ENCODE measurements at regions not wholly inside any gene's neighbourhood (a gene's known extent, or its start where the extent isn't known, plus 50 kb on each side); places are given as distances from the start of the nearest gene placed in this dataset.

DNA sequence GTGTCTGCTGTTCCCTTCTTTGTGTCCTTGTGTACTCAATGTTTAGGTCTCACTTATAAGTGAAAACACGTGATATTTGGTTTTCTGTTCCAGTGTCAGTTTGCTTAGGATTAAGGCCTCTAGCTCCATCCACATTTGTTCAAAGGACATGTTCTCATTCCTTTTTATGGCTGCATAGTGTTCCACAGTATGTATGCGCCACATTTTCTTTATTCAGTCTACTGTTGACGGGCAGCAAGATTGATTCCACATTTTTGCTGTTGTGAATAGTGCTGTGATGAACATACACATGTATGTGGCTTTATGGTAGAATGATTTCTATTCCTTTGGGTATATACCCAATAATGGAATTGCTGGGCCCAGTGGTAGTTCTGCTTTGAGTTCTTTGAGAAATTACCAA, 122.7 kb upstream of the THBS1 start:
- DNase-seq: no peak
- no peak for TF ChIP-seq CTCF (IDR thresholded peaks at IDR 0.05)
- no peak overlapping the region for H3K4me3 ChIP-seq

GRCh38 chr15:39459548-39459947, 121.3 kb upstream of the THBS1 start:
- DNase-seq (no peak), ATAC-seq (no peak)
- H3K4me1 ChIP-seq: peaks cover 4% of the 10 kb centered on the region
- H3K4me3 ChIP-seq: no peak overlapping the region
- H3K27ac ChIP-seq: no peak overlapping the region
- no peaks in the 10 kb centered on the region for H3K9me3 ChIP-seq
- TF ChIP-seq CTCF (IDR thresholded peaks at IDR 0.05): no peak
- H3K27me3 ChIP-seq: no peaks in the 10 kb centered on the region
- no peaks in the 10 kb centered on the region for H3K36me3 ChIP-seq
- intact Hi-C loops (cut with DNase I): no loop called here

More for the DNA sequence above, 122.7 kb upstream of the THBS1 start:
- ATAC-seq: no peak
- peaks cover 4% of the 10 kb centered on the region for H3K4me1 ChIP-seq
- intact Hi-C loops (cut with DNase I): no loop called here
- no peaks in the 10 kb centered on the region for H3K9me3 ChIP-seq
- H3K36me3 ChIP-seq: no peaks in the 10 kb centered on the region
- H3K27ac ChIP-seq: no peak overlapping the region
- no peaks in the 10 kb centered on the region for H3K27me3 ChIP-seq

GRCh38 chr15:39460748-39461147, 120.1 kb upstream of the THBS1 start:
- ATAC-seq: no peak
- Histone ChIP-seq H3K27ac (no peak overlapping the region), H3K27me3 (no peaks in the 10 kb centered on the region), H3K36me3 (no peaks in the 10 kb centered on the region), H3K4me1 (peaks cover 5% of the 10 kb centered on the region), H3K9me3 (no peaks in the 10 kb centered on the region), H3K4me3 (no peak overlapping the region)
- DNase-seq: no peak
- intact Hi-C loops (cut with DNase I): no loop called here
- TF ChIP-seq CTCF (IDR thresholded peaks at IDR 0.05): no peak

GRCh38 chr15:39461536-39462130, 119.2 kb upstream of the THBS1 start:
- intact Hi-C loops (cut with DNase I): no loop called here
- H3K36me3 ChIP-seq: no peaks in the 10 kb centered on the region
- peaks cover 7% of the 10 kb centered on the region for H3K4me1 ChIP-seq
- H3K27ac ChIP-seq: no peak overlapping the region
- TF ChIP-seq CTCF (IDR thresholded peaks at IDR 0.05): no peak
- H3K9me3 ChIP-seq: no peaks in the 10 kb centered on the region
- H3K4me3 ChIP-seq: no peak overlapping the region
- no peaks in the 10 kb centered on the region for H3K27me3 ChIP-seq
- DNase-seq (no peak), ATAC-seq (no peak)

DNA sequence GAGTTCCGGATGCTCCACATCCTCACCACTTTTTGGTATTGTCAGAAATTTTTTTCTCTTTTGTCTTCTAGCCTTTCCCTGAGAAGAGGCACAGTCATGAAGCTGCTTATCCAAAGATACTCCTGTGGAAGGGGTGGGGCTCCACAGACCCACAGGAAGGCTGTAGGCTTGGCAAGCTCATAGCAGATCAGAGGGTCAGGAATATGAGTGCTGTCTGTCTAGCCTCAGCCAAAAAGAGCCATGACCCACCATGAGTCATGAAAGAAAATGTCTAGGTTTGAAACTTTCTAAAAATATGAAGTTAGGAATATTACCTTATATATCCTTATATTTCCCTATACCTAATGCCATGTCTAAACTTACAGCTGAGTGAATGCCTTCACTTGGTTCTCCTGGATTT, 118.2 kb upstream of the THBS1 start:
- no peak for DNase-seq
- Histone ChIP-seq H3K4me3 (no peak overlapping the region), H3K4me1 (peaks cover 12% of the 10 kb centered on the region), H3K36me3 (no peaks in the 10 kb centered on the region), H3K27me3 (no peaks in the 10 kb centered on the region), H3K27ac (no peak overlapping the region), H3K9me3 (no peaks in the 10 kb centered on the region)
- intact Hi-C loops (cut with DNase I): no loop called here
- no peak for TF ChIP-seq CTCF (IDR thresholded peaks at IDR 0.05)
- ATAC-seq: no peak
